NCI-H510A (cell line): ENCODE measurements at regions not wholly inside any gene's neighbourhood (a gene's known extent, or its start where the extent isn't known, plus 50 kb on each side); places are given as distances from the start of the nearest gene placed in this dataset.
A peak's percentile ranks its signal among the peaks of the same experiment; 100 is the strongest.

Source experiments
- DNase-seq: peaks from one replicate; lab custom pipeline; 2025; lab: John Stamatoyannopoulos, UW

DNA sequence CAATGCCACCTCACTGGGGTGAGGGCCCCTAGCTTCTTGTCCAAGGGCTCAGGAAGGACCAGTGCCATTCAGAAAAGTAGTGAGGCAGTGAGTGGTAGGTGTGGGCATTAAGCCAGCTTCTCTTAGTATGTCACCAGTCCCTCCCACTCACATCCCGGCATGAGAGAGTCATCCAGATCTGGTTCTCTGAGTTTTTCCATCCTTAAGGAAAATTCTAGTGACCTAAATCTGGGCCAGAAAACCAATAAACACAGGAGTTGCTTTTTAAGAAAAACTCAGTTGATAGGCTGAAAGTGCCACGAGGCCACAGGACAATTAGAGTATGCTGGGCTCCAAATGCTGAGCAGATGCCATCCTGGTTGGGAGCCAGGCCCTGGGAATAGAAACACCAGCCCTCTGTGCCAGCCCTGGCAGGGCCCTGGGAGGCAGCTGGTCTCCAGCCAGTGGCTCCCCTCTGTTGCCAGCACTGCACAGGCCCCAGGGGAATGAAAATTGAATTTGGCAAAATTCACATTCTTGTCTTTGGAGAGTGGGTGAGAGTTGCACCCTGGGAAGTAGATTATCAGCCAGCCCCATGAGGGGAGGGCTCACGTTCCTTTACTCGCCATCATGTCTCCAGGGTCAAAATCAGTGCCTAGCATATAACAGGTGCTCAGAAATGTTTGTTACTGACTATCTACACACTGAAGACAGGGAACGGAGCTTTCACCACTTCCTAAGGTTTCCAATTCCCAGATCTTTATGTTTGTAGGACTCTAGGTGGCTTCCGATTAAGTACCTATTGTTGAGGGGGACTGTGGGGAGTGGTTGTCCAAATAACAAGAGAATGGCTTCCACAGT, 52.8 kb downstream of the FAM43A start:
- DNase-seq: no peak

DNA sequence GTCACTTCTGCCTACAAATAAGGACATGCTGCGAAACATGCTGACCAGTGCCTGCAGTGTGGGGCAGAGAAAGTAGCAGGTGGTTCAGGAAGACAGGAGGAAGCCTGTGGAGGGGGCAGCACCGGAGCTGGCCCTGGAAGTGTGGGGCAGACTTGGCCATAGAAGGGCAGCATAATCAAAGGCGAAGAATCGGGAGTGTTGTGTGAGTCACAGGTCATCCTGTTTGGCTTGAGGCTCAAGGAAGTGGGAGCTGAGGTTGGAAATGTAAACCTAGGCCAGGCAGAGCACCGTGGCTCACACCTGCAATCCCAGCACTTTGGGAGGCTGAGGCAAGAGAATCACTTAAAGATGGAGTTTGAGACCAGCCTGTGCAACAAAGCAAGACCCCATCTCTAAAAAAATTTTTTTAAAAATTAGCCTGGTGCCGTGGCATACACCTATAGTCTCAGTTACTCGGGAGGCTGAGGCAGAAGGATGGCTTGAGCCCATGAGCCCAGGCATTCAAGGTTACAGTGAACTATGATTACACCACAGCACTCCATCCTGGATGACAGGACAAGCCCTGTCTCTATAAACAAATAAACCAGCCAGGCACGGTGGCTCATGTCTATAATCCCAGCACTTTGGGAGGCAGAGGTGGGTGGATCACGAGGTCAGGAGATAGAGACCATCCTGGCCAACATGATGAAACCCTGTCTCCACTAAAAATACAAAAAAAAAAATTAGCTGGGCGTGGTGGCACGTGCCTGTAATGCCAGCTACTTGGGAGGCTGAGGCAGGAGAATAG, 54.0 kb downstream of the FAM43A start:
- DNase-seq: no peak

DNA sequence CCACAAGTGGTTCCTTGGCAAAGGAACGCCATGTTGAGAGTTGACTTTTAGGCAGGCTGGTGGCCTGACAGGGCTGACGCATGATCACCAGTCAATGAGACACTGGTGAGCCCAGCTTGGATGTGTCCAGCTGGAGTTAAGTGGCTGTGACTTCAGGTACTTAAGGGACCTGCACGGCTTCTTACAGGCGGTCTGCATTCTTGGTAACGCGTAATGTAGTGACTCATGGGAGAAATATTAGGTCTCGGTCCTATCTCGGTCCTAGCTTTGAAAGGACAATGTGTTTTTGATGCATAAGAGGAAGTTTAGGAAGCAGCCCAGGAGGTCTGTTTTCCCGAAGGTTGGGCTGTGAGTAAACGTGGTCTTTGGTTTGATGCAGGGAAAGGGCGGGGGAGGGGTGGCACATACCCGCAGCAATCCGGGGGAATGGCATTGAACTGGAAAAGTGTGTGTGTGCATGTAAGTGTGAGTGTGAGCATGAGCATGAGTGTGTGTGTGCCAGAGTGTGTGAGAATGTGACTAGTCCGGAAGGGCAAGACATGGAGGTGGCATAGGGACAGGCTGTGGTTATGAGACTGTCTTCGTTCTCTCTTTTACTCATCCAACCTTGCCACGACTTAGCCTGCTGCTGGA, 55.3 kb downstream of the FAM43A start:
- DNase-seq: no peak

DNA sequence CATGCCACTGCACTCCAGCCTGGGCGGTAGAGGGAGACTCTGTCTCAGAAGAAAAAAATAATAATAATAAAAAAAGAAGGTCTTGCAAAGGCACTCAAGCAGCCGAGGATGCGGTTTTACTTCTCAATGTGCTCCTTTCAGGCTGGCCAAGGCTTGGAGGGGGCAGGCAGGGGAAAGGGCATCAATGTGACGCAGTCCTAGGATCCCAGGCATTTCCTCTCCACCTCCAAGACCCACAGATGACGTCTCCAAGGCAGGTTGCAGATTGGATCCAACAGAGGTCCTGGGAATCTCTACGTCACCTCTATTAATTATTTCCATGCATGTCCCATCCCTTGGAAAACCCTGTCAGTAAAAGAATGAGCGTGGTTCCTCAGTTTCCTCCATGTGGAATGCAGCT, 56.2 kb downstream of the FAM43A start:
- no peak for DNase-seq

DNA sequence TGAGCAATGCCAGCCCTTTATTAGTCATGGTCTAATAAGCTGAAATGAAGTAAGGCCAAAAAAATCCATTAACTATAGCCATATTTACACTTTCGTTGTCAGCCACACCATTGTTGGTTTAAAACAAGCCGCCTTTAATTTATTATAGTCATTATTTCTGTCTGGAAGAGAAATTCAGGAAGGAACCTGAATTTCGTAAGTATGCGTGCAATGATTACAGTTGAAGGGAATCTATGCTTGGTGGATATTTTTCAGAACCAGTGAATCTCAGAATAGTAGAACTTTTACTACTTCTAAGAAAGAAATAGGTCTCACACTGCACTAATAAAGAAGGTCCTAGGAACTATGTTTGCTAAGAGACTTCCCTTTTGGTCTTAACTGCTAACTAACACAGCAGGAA, 59.1 kb downstream of the FAM43A start:
- DNase-seq: no peak

DNA sequence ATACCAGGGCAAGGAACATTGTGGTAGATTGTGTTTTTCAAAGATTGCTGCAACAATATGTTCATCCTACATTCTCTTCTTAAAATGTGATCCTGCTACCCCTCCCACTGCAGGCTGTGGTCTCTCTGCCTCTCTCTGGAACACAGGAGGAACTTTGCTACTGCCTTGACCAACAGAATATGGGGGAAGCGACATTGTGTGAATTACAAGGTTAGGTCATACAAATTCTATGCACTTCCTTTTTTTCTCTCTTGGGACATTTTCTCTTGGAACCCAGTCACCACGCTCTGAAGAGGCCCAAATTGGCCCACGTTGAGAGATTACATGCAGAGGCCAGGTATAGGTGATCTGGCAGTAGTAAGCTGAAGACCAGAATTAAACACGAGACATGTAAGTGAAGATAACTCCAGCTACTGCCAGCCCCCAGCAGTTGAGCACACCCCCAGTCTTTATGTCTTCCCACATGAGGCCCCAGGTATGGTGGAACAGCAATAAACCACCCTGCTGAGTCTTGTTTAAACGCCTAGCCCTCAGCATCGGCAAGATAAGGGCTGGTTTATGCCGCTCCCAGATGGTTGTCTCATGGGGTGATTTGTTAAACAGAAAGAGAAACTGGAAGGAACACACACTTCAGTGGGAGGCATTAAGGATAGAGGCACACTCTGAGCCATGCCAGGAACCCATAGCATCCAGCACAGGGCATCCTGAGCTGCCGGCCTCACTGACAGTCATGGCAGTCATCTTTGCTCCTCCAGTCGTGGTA, 59.9 kb downstream of the FAM43A start:
- no peak for DNase-seq

DNA sequence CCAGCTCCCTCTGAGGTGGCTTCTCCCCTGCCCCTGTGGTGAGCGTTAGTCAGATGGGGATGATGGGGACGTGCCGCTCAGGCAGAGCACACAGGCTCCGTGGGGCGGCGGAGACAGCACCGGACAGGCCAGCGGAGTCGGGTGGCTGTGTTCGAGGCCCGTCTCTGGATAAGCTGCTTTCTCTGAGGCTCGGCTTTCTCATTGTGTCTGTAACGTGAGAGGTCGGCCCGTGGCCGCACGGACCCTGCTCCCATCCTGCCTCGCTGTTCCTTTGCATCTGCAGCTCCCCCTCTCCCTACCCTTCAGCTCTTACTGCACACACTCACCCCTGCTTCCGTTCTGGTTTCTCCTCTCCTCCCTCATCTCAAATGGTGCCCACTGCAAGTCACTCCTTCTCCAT, 62.5 kb downstream of the FAM43A start:
- DNase-seq: no peak

DNA sequence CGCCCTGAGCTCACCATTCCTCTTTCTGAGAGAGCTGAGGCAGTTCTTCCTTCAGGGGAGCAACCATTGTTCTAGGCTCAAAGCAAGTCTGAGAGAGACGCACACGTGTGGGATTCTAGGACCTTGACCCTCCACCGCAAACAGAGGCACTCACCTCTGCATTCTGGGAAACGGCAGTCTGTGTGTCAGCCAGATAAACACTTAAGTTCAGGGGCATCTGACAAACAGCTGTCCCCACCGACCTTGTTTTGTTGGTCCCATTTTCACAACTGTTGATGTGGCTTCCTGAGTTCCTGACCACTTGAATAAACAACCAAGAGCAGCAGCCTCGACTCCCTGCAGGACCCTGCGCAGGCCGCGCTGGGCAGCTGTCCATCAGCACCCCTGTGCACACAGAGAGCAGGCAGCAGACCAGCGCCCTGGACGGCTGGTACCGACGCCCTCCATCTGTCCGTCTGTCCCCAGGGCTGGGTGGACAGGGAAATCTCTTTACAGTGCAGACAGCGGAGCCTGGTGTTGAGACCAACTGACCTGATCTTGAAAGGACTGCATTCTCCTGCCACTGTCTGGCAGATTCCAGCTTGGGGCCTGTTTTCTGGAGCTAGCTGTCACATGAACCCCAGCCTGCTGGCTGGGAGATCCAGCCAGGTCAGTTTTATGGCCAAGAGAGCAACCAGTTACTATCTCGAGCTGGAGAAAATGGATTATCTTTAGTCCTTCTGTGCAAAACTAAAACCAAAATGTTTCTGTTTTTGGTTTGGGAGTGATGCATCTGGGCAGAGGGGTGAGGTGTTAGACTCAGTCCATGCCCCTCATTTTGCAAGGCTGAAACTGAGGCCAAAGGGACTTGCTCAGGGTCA, 64.2 kb downstream of the FAM43A start:
- no peak for DNase-seq

DNA sequence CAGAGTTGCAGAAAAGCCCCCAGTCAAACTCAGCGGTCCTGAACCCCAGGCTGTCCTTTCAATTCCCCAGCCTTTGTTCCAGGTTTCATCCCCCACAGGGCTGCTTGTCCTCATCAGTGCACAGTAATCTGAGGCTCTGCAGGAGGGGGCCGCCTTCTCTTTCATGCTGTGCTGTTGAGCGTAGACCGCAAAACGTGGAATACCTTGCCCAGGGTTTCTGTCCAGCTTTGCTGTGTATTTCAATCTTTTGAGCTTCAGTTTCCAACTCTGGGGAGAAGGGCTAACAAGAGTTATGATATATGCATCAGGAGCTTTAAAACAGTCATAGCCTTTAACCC, 64.8 kb downstream of the FAM43A start:
- no peak for DNase-seq

DNA sequence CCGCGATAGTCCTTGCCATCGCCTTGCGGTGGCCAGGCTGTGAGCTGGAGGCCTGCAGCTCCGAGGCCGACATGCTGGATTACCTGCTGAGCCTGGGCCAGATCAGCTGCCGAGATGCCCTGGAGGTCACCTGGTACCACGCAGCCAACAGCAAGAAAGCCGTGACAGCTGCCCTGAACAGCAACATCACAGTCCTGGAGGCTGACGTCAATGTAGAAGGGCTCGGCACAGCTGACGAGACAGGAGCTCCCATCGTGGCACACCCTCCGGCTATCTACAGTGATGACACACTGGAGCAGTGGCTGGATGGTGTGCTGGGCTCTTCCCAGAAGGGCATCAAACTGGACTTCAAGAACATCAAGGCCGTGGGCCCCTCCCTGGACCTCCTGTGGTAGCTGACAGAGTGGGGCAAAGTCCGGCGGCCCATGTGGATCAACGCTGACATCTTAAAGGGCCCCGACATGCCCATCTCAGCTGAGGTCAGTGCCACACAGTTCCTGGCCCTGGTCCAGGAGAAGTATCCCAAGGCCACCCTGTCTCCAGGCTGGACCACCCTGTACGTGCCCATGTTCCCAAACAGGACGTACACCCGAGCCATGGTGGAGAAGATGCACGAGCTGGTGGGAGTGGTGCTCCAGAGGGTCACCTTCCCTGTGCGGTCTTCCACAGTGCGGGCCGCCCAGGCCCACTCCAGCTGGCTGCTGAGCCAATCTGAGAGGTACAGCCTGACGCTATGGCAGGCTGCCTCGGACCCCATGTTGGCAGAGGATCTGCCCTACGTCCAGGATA, 70.2 kb downstream of the FAM43A start:
- DNase-seq: no peak

DNA sequence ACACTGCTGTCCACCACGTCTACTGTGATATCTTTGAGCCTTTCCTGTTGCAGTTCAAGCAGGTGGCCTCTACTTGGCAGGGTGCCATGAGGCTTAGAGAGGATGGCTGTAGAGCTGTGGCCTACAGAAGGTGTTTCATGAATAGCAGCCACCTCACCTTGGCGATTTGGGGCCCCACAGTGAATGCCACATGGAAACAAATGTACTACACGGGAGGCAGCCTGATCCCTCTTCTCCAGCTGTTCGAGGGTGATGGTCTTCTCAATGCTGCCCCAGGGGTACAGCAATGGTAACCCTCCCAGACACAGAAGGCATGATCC, 70.7 kb downstream of the FAM43A start:
- peak; percentile 44 for DNase-seq

DNA sequence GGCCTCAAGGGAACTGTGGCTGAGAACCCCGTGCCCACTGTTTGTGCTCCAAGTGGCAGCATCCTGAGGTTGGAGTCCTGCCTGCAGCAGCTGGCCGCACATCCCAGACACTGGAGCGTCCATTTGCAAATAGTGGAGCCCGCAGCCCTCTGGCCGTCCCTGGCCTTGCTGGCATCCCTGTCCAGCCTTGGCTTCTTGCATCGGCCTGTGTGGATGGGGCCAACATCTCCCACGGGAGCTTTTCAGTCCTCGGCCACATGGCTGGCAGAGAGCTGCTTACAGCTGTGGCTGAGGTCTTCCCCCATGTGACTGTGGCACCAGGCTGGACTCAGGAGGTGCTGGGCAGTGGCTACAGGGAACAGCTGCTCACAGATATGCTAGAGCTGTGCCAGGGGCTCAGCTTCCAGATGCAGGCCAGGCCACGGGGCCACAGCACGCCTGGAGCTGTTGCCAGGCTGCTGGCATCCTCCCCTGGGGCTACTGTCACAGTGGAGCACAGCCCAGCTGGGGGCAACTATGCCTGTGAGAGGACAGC, 71.2 kb downstream of the FAM43A start:
- DNase-seq: no peak

DNA sequence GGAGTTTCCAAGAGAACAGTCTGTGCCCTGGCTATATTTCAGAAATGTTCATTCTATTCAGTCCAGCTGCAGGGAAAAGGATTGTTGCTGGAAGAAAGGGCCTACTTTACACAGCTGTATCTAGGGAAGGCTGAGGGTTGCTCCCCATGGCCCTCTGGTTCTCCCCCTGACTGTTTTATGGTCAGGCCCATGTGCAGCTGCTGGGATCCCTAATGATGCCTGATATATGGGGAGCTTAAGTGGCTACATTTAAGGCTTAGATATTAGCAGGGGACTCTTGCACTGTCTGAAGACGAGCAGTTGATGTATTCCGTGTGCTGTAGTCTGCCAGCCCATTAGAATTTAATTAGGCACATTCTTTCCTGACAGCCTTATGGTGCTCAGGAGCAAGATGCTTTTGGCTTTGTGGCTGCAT, 72.0 kb downstream of the FAM43A start:
- no peak for DNase-seq

DNA sequence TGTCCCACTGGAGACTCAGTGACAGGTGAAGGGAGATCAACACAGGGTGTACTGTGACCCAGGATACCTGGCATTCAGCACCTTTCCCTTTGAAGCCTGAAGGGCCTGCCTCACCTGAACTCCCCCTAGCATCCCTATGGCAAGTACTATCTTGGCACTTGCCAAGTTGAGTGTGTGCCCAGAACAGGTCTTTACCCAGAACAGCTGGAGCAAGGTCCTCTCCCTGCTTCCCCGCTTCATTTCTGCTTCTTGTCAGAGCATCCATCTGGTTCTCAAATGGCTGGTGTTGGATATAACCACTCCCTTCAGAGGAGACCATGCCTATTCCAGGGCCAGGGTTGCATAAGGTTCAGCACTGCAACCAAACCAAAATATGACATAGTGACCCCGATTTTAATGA, 73.0 kb downstream of the FAM43A start:
- DNase-seq: no peak

DNA sequence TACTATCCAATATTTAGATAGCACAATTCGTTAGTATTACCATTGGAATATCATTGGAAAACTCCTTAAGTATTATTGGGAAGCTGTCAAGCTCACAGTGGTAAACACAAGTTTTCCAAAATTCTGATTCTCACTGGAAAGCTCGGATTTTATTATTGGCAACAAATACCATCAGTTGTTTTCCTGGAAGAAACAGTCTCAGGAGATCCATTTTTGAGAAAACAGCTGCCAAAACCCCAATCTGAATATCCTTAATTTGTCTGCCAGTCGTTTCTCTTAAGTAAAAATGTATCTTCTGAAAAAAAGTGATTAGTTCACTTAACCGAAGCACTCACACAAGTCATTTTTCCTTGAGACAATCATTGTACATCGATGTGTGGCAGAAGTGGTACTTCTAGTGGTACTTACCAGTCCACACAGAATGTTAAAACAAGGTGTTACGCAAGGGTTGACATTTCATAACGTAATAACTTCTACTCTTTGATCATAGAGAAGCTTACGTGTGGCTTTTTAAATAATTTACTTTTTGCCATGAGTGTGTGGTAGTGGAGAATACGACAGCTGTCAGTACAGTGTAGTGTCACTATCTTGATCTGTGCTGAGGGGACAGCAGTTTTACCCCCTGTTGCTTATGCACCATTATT, 74.9 kb downstream of the FAM43A start:
- no peak for DNase-seq

DNA sequence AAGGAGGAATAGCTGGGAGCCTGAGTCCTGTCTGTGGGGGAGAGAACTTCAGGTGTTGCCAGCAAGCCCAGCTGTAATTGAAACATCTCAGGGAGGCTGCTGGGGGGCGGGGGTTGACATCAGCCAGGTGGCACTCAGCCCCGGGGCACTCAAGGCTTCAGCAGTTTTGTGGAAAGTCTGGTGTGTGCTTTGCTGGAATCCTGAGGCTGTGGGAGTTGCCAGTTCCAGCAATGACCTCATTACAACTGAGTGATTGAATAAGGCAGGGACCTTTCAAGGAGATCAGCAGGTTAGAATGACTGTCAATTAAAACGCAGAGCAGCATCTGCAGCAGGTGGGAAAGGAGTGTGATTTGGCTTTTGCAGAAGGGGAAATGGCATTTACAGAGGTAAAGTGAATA, 75.7 kb downstream of the FAM43A start:
- DNase-seq: no peak

DNA sequence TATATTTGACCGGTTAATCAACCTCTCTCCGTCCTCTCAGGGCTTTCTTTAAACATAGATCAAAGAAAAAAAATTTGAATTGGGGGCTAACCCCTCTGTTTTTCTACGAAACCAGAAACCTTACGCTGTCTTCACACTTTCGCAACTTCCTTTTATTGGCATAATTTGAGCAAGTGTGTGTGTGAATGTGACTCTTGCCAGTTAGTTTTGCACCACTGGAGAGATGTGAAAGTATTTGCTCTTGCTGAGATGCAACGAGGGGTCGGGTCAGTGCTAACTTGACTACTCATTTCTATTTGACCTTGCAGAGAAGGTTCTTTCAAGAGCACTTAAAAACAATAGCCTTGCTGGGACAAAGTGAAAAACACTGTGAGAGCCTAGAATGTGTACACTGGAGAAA, 81.2 kb downstream of the FAM43A start:
- no peak for DNase-seq

DNA sequence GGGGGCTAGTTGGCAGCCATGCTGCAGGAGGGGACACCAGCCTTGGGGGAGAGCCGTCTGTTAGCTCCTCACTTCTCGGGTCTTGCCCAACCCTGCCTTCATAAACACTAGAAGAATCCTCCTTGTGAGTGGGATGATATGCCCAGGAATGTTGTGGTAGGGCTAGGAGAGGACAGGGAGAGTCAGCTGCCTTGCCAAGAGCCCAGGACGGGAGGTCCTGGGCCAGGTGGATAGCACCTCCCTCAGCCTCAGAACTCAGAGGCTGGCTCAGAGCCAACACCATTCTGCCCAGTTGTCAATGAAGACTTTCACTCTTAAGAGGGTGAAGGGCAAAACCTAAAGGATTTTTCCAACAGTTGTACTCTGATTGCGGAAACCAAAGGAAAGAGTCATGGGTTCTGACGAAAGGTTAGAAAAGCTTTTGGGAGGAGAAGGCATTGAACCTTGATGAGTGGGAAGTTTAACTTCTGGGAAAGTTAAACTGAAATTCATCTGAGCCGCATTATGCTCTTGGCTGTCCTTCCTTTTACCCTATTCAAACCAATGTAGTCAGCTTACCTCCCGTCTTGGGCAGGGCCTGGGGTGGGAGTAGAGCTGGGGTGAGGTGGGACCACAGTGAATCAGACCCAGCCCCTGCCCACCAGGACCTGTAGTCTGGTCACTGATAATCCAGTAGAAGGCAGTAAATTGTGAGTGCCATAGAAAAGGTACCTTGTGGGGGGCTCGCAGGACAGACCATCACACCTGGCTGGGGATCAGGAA, 81.9 kb downstream of the FAM43A start:
- DNase-seq: no peak

DNA sequence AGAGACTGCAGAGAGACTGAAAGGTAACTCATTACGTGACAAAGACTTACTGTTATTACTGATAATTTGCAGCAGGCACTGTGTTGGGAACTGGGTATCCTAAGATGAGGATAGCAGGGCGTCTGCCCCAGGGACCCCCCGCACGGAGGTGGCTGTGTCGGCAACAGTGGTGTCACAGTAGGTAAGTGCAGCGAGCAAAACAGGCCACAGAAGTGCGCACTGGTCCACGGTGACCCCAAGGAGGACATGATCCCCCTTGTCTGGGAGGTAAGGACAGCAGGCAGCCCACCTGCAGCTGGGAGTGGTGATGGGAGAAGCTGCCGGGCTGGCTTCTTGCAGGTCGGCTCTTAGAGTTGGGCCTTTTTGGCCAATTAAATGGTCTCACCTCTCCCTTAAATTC, 82.9 kb downstream of the FAM43A start:
- no peak for DNase-seq
